GM18505 (cell line): ENCODE measurements at regions not wholly inside any gene's neighbourhood (a gene's known extent, or its start where the extent isn't known, plus 50 kb on each side); places are given as distances from the start of the nearest gene placed in this dataset.

Experiments
- ATAC-seq: cut with Tn5 transposase; IDR thresholded peaks from one replicate; pipeline ENCODE4 v1.9.1; 2021; ENCODE audit not compliant: unreplicated experiment
- POLR2A ChIP-seq: IDR thresholded peaks from 4 replicates; pipeline ENCODE4 v1.6.1; 2011; ENCODE audit warnings: borderline replicate concordance; ENCODE audit not compliant: insufficient read depth, insufficient read length; ENCODE audit errors: extremely low read depth

DNA sequence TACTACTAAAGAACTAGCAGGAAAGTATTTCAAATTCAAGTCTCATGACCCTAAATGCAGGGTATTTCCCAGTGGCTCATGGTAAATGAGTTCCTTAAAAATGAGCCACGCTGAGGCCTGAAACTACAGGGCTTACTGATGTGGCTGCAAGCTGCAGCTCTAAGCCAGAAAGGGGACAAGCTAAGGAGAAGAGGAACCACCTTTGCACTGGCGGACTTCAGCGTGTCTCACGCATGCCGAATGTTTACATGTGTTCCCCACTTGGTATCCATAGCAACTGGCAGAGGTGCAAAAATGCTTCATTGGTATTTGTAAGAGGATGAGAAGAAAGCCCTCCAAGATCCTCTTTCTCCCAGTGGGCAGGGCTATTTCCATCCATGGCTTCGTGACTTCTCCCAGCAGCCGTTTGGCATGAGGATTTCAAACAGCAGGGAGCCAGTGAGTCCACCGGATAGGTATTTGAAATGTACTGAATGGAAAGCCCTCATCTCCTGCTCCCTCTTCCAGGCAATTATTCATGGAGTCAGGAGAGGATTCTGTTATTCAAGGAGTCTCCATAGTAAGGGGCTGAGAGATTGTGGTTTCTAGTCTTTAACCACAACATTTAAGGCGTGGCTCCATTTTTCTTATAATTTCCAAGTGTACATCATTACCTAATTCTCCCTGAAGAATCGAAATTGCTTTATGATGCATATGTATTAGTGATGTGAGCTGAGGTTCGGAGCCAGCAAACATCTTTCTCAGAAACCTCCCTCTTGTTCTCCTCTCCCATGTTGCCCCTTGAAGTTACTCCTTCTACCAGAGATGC, 55.3 kb upstream of the CD44 start:
- peak; percentile 73 for ATAC-seq
- TF ChIP-seq POLR2A = peak; percentile 14

DNA sequence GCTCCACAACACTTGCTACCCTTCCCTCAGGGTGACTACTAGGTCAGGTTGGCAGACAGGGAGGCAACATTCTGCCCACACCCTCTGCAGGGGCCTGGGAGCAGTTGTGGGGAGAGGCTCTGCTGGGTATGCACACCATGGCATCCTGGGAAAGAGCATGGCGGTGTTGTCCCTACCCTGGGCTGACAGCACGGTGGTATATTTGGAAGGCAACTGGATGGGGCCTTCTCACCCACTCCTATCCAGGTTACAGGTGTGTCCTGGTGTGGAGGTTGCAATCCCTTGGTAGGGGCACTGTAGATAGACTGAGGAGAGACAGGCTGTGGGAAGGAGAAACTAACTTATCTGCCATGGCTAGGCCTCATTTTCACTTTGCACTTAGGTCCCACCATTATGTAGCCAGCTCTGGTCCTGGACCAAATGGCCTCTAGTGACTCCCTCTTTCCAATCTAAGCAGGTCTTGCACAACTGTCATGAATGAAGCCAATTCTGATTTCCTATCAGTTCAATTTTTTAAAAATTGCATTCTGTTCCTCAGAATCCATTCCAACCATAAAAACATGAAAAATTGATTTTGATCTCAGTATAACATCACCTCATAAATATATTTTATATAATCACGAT, 54.0 kb upstream of the CD44 start:
- ATAC-seq = no peak
- no peak for TF ChIP-seq POLR2A

DNA sequence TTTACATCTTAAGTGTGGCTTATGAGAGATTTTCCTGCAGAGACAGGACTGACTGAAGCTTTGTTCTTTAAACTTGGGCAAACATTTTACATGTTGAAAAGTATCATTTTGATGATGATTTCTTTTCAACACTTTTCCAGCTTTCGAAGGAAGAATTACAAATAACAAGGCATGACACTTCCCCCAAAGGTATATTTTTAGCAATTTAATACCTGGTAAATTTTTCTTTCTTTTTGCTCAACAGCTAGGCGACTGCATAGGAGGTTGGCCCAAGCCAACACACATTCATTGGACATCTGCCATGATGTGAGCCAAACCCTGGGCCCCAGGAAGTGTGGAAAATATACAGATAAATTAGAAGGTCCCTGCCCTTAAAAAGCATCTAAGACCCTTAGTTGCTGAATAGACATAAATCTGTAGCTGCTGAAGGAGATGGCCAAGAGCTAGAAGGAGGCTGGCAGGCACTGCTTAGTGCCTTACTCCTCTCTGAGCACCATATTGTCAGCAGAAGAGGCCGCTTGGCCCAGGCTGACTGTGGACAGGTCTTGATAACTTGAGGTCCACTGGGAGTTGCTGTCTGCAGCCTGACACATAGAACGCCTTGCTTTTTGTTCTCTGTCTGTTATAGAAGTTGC, 53.3 kb upstream of the CD44 start:
- ATAC-seq = no peak

DNA sequence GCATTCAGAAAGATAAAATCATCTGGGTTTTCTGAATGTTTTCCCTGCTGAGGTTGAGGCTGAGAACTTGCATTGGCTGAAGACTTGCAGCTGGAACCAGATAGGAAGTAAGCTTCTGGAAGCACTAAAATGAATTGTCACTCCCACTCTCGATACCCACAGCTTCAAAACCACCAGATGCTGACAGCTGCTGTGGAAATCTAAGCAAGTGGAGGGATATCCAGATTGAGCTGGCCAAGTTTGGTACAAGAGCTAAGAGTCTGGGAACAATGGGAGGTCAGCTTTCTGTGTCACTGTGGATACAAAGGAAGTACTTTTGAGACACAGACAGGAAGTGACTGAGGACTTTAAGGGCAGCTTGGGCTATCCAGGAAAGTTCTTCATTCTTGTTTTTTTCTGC, 51.3 kb upstream of the CD44 start:
- no peak for ATAC-seq

More for the DNA sequence above, 53.3 kb upstream of the CD44 start:
- no peak for TF ChIP-seq POLR2A

DNA sequence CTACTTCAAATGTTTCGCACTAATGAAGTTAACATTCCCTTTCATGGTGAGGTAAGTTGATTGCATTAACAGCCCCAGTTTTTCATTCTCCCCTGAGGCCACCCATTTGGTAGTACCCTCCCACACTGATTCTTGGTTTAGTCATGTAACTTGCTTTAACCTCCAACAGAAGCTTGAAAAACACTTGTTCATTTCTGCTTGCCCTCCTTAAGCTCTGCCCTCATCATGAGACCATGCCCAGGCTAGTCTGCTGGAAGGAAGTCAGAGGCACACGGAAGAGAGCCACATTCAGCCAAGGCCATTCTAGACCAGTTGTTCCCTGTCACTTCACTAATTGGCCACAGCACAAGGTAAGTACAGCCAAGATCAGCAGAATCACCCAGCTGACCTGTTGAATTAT, 50.7 kb upstream of the CD44 start:
- no peak for TF ChIP-seq POLR2A

More for the DNA sequence above, 51.3 kb upstream of the CD44 start:
- TF ChIP-seq POLR2A = no peak

DNA sequence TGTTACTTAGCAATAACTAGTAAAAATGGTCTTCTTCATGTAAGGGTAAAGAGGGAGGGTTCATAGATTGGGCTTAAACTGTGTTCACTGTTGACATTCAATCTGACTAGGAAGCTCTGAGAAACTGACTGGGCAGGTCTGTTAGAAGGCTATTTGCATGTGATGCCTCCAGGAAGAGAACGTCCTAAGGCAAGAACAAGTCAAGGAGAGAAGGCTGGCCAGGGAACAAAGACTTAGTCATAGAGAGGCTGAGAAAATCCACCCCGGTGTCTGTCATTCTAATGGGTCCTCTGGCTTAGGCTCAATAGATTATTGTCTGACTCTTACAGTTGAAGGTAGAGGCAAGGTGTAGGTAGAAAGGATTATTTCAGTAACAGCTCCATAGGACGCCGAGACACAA, 50.3 kb upstream of the CD44 start:
- no peak for ATAC-seq
- no peak for TF ChIP-seq POLR2A

More for the DNA sequence above, 50.7 kb upstream of the CD44 start:
- no peak for ATAC-seq
